GM21528 (cell line): ENCODE measurements at regions not wholly inside any gene's neighbourhood (a gene's known extent, or its start where the extent isn't known, plus 50 kb on each side); places are given as distances from the start of the nearest gene placed in this dataset.
"Not testable (repeated sequence)": the region's sequence is repeated elsewhere in the genome, so short reads cannot be mapped to it uniquely, and the experiment has no call there.

Source experiments
- ATAC-seq: cut with Tn5 transposase; IDR thresholded peaks from one replicate; pipeline ENCODE4 v1.9.1; 2021; ENCODE audit warnings: mild to moderate bottlenecking, moderate library complexity; ENCODE audit not compliant: unreplicated experiment, low FRiP score

DNA sequence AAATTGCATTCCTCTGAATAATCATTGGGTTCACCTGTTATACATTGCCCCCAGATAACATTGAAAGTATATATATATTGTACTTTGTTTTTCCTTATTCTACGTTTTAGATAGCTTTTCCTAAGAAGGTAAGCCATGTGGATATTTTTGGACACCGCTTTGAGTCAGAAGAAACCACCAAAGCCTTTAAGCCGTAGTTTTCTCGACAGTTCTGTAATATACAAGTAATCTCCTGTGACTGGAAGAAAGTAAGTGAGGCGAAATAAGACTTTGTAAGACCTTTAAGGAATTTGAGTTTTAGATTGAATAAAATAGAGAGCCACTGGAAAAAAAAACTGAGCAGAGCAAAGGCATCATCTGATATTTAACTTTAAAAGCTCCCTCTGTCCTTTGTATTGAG lies 1092.0 kb downstream of the DIPK2A start:
- no peak for ATAC-seq

DNA sequence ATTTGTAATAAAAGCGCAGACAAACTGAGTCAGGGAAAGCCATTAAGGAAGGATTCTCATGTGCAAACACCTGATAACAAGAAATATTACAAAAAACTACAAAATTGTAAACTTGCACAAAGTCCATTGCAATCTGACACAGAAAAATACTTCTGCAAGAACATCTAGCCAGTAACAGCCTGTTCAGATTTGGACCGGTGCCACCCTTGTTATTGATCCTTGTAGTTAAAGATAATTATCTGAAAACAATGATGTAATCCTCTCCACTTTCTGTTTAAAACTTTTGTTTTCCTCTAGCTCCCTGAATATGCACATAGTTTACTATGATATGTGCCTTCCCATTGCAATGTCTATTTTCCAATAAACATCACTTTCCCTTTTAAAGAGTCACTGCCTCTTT lies 1090.2 kb downstream of the PLOD2 start:
- ATAC-seq: no peak

DNA sequence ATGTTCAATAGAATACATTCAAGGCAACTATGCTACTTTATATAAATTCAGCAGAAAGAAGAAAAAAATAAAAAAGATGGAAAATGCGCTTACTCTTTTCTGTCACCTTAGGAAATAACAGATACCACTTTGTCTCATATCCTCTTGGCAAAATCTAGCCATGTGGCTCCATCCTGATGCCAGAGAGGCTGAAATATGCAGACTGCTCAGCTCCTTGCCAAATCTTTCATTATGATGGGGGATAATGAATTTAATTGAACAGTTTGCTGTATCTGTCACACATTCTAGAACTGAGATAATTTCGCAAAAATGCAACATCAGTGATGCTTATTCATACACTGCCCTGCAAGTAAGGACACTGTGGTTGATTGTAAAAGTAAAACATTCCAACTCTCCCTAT lies 1081.5 kb downstream of the PLOD2 start:
- ATAC-seq: no peak

DNA sequence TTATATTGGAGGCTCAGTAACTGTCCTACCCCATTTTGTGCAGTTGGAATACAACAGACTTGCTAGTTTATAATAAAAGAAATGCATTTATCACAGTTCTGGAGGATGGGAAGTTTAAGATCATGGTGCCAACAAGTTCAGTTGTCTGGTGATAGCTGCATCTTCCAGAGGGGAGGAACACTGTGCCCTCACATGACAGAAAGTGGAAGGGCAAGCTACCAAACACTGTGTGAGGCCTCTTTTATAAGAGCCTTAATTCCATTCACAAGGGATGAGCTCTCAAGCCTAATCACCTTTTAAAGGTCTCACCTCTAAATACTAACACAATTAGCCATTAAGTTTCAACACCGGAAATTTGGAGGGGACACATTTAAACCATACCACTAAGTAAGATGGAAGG lies 1073.9 kb downstream of the PLOD2 start:
- ATAC-seq: no peak

DNA sequence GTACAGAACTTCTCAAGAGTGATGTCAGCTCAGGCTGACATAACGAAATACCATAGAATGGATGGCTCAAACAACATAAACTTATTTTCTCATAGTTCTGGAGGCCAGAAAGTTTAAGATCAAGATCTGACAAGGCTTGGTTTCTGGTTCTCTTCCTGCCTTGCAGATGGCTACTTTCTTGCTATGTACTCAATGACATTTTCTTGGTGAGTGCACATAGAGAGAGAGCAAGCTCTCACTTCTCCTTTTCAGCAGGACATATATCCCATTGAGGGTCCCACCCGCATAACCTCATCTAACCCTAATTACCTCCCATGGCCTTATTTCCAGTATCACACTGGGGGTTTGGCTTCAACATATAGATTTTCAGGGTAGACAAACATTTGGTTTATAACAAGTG lies 1072.1 kb downstream of the PLOD2 start:
- no peak for ATAC-seq

DNA sequence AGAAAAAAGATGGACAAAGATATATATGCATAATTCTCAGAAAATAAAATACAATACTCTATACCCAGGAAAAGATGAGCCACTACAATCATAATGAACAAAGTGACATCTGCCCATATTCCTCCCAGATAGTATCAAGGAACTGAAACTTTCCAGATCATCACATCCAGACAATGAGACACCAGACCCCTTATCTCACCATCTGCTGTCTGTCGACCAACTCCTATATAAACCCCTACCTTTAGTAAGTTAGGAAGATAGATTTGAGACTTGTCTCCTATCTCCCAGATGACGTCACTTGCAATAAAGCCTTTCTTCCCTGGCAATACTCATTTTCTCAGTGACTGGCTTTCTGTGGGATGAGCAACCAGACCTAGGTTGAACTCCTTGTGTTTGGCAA lies 1071.6 kb downstream of the PLOD2 start:
- no peak for ATAC-seq

DNA sequence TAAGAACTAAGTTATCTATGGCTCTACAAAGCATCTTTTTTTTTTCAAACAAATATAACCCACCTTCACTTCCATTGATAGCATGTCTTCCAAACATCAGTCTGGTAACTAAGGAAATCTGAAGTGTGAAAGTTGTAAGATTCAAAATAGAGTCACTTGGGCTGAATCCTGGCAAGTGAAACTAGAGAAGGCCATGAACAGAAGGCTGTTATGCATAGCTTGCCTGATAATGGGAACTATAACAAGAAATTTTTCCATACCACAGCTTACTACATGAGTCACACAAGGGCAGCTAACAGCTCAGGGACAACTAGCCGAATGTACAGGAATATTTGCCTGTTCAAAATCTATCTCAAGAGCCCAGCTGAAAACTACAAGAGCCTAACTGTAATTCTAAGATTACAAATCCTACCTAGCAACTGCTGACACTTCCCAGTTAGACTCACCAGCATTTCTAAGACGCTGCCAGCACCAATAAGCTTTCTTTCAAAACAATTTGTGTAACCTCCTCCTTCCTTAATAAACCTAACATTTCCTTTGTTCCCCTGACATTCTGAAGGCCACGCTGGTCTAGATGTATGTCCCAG lies 1066.5 kb downstream of the PLOD2 start:
- peak; percentile 91 for ATAC-seq

DNA sequence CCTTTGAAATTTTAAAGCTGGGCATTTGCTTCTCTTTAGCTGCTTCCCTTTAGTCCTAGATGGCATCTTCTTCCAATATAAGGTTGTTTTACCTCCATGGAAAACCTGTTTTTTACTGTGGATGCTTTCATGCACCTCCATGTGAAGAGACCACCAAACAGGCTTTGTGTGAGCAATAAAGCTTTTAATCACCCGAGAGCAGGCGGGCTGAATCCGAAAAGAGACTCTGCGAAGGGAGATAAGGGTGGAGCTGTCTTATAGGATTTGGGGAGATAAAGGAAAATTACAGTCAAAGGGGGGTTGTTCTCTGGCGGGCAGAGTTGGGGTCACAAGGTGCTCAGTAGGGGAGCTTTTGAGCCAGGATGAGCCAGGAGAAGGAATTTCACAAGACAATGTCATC lies 1049.8 kb downstream of the PLOD2 start:
- not testable (repeated sequence) for ATAC-seq

DNA sequence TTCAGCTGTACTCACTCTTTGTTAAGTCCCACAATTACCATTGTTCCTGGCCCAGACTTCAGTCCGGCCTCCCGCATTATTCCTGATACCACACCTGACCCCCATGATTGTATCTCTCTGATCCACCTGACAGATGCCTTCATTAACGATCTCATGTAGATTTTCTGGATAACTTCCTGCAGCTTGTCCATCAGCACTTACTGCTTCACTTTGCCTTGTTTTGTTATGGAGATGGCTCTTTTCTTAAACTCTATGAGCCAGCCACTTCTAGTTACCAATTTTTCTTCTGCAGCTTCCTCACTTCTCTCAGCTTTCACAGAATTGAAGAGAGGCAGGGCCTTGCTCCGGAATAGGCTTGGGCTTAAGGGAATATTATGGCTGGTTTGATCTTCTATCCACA lies 1044.2 kb downstream of the PLOD2 start:
- ATAC-seq: no peak

DNA sequence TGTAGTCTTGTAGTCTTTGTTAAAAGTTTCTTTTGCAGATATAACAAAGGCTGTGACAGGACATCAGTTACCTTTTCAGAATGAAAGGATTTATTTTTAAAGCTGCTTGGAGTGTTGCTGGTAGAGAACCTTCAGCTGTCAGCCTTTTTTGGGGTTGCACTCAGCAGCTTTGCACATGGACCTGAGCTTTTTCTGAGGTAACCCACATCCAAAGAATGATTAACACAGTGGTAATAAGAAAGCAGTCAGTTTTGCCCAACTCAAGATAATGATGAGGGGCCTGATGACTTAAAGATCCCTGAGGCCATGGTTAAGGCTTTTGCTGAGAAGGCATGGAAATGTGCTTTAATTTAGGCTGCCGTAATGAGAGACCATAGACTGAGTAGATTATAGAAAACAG lies 1042.7 kb downstream of the PLOD2 start:
- no peak for ATAC-seq

DNA sequence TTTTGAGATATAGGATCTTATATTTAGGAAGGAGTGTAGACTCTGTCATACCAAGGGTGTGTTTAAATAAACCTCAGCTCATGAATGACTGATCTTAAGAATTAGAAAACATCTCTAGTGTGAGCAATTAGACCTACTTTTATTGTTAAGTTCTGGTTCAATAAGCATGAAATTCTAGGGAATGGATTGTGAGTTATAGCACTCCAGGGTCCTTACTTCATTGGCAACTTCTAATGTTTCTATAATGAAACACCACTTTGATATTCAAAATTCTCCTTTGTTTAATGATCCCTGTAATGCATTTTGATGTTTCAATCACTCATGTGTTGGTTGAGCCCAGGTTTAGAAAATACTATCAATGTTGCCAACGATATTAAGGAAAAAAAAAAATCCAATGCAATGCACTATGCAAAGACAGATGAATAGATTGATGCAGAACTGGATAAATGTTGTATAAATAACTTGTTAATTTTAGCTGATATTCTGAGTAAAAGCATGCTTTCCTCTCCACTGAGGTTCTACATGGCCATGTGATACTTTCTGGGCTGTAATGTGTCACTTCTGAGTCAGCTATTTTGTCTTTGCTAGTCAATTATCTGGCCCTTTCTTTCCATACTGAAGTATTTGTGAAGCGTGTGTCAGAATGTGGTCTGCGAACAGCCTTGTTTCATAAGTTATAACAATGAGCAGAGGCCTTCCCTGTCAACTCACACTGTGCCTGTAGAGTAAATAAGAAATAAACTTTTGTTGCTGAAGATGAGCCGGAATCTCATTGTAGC lies 1035.9 kb downstream of the PLOD2 start:
- no peak for ATAC-seq

DNA sequence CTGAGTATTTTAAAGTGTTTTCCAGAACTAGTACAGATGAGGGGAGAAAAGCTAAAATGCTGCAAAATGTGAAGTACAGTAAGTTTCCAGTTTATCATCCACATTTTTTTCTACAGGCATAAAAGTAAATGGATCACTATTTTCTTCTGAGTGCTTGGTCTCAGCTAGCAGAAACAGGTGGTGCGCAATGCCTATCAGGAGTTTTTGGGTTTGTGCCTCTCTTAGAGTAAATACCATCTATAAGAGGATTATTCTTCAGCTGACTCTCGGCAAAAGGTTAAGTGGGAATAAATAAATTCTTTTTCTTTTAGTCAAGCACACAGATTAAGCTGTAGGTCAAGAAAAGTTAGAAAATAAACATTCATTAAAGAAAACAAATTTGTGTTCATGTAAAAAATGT lies 1027.7 kb downstream of the PLOD2 start:
- no peak for ATAC-seq

DNA sequence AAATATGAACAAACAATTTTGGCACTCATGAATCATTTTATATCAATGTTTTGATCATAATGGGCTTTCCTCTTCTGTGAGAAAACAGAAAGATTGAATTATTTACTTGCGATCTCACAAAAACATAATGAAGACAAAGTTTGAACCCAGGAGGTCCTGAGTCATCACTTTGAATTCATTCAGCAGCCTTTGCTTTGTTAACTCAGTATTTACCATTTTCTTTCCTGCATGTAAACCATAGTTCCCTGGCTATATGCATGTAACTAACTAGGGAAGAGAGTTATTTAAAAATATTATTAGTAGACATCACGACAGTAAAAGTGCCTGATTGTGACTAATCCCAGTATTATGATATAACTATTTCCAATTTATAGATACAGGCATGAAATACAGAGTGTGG lies 1026.2 kb downstream of the PLOD2 start:
- no peak for ATAC-seq

DNA sequence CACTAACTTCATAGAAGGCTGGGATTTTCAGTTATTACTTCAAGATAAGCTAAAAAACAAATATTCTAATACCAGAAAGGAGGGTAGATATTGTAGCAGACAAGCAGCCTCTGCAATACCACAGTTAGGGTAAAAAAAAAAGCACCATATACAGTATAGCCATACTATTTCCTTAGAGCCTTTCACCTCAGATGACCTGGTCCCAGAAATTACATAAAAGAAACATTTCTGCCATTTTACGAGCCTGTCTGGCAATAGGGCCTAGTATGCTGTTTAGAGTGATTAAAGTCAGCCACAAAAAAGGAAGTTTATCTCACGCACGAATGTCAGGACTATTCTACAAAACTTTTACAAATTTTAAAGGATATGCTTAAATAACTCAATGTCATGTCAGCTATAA lies 1016.6 kb downstream of the PLOD2 start:
- ATAC-seq: no peak

DNA sequence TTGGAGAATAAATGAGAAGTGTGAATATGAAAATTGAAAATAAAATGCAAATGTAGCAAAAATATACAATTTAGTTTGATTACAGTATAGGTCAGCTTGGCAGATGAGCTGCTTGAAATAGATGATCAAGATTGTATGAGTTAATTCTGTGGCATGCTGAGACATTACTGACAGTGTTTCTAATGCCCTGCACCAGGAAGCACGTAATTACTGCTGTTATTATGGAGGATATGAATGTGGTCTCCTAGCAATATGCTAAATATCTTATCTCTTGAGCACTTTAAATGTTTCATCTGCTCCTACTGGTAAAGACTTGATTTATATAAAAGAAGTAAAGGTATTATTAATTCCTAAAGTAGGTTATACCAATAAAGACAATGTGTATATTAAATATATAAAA lies 1015.5 kb downstream of the PLOD2 start:
- no peak for ATAC-seq

DNA sequence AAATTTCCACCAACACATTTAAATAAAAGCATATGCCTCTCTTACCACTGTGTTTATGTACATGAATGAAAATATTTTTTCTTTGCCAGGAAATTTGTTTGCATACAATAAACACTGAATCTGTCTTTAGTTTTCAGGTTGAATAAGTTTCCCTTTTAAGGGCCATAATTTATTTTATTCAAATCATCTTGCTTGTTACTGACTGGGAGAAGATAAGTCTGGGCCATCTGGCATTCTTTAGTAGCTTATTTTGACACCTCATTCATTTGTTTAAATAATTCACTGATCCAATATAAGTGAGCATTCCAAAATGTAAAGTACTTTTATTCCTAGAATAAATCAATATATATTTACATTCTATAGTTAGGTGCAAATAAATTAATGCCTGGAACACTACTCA lies 1001.3 kb downstream of the PLOD2 start:
- ATAC-seq: no peak

DNA sequence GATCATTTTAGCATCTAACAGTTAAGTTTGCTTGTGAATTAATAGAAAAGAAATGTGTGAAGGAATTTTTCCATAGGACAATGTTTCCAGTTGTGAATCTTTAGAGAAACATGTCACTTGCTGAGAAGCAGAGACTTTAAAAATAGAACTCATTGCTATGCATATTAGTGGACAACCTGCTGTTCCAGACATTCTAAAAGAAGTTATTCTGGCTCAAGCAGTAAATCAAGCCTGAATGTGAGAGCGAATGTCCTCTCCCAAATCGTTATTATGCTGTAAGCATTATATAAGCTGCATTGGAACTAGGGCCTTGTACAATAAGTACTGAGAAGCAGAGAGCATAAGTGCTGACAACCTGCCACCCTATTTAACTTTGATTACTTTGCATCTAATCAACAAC lies 990.9 kb downstream of the PLOD2 start:
- no peak for ATAC-seq

DNA sequence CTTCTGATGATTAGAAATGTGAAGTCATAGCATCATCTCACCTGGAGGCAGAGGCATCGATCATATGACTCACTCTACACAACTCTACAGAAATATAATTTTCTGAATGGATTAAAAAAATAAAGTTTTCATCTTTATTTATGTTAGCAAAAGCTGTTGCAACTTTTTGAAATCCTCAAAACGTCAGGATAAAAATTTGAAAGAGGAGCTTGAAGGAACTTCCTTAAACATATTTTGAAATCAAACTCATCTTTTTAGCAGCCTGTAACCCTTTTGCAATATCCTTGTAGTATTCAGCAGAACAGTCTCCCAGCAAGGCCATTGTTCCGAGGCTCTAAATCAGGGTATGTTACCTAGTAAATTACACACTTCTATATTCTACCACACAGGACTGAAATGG lies 985.4 kb downstream of the PLOD2 start:
- no peak for ATAC-seq

DNA sequence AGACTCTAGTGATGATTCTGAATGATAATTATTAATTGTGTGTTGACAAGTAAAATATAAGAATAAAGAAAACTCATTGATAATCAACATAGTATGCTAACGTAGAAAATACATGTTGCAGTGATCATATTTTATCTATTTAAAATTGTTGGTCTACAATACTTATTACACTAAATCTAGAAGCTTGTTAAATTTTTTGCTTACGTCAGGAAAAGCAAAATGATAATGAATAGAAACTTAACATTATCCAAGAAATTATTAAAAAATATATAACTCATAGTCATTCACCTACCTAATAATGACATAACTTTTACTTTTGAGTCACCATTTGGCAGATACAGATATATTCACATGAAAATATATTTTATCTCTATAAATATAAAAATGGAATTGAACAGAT lies 984.1 kb downstream of the PLOD2 start:
- no peak for ATAC-seq

DNA sequence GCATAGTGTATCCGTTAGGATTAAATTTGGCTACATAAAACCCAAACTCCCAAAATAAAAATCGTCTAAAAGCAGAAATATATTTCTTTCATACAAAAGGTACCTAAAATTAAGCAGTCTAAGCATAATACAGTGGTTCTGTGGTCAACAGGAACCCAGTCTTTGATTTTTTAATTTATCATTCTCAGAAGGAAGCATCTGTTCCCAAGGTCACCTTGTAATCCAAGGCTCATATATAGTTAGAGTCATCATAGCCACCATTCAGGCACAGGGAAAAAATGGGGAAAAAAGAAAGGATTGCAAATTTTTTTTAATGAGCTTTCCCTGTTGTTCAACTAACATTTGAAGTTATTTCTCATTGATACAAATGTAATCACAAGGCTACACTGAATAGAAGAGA lies 983.2 kb downstream of the PLOD2 start:
- no peak for ATAC-seq

DNA sequence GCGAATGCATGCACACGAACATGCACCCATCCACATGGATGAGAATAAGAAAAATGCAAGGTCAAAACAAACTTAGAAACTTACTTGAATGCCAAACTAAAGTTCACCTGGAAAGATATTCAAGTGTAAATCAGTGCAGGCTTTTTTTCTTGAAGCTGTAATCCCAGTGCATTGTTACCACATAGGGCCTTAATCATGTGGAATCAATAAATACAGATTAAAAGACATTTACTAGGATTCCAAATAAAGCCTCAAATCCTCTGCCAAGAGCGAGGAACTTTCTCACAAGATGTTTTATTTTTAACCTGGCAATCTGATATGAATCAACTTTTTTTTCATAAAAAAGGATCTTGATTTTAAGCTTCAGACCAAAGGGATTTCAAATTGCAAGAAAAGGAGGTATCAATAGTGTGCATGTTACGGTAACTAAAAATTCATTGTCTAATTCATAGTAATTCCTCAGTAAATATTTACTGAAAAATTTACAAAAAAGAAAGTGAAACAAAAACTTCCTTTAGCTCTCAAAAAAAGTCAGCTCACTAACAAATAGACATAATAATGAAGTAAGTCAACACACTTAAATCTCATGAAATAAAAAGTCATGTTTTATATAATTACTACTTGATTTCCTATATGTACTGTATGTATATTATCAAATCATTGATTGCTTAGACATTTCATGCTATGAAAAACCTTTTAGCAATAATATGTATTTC lies 978.6 kb downstream of the PLOD2 start:
- ATAC-seq: no peak

DNA sequence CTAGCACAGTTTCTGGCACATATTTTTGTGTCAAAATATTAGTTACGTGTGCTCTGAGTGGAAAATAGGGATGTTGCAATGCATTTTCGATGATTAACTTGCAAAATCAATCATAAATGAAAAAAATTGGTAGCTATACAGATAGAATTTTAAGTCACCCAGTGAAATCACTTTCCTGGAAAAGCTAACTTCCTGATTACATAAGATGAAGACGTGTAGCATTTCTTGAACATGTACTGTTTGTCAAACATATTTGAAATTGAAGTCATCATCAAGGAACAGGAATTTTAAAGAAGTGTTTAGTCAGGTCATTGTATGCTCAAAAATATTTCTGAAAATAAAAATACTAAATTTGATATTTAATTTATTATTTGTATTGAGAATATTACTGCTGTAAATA lies 977.7 kb downstream of the PLOD2 start:
- ATAC-seq: no peak
